ENCODE measurements at regions not wholly inside any gene's neighbourhood (a gene's known extent, or its start where the extent isn't known, plus 50 kb on each side); places are given as distances from the start of the nearest gene placed in this dataset.

DNA sequence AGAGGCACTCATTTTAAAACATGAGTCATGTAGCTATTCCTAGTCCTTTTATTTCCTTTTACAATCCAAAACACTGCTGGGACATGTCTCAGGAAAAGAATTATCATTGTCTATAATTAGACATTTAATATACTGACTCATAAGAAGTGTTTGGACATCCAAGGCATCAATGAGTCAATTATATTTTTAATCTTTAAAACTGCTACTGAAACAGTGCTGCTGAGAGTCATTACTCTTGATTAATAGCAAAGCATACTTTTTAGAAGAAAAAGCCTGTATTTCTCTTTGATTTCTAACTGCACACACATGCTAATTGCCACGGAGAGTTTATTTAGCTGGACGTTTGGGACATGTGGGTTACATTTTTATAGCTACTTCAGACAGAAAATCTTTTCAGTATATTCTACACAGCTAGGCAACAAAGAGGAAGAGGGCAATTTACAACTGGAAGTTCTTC is 1249.0 kb upstream of the CDH18 start:
- TF ChIP-seq, protein P1, sequence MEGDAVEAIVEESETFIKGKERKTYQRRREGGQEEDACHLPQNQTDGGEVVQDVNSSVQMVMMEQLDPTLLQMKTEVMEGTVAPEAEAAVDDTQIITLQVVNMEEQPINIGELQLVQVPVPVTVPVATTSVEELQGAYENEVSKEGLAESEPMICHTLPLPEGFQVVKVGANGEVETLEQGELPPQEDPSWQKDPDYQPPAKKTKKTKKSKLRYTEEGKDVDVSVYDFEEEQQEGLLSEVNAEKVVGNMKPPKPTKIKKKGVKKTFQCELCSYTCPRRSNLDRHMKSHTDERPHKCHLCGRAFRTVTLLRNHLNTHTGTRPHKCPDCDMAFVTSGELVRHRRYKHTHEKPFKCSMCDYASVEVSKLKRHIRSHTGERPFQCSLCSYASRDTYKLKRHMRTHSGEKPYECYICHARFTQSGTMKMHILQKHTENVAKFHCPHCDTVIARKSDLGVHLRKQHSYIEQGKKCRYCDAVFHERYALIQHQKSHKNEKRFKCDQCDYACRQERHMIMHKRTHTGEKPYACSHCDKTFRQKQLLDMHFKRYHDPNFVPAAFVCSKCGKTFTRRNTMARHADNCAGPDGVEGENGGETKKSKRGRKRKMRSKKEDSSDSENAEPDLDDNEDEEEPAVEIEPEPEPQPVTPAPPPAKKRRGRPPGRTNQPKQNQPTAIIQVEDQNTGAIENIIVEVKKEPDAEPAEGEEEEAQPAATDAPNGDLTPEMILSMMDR (IDR thresholded peaks at IDR 0.05) = no peak
- TF ChIP-seq ZFX (IDR thresholded peaks at IDR 0.05; ENCODE audit: borderline replicate concordance) = no peak
